ENCODE measurements at regions not wholly inside any gene's neighbourhood (a gene's known extent, or its start where the extent isn't known, plus 50 kb on each side); places are given as distances from the start of the nearest gene placed in this dataset.

DNA sequence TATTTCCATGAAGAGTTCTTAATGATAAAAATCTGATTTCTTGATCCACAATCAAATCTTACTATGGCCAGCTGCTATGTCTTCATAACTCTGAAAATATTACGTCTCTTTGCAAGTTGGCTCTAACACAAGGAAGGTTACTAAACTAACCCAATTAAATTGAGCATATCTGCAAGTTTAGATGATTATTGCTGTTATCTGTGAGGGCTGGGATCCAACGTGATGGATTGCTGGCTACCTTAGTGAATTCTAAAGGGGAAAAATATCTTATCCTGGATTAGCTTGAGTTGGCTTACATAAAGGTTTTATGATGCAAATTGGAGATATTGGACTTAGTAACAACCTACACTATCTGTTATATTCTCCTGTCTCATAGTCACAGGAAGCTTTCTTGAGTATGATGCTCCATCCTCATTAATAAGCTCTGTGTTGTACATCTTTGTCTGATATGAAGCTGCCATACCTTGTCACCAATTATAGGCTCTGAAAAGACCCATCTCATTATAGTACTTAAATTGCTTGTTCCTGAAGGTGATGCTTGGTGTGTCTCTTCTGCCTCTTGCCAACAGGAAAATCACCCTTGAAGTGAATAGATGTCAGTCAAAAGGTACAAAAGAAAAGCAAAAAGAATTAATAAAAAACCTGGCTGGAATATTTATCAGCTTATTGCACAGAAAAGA is 733.0 kb upstream of the MEF2C start:
- Histone ChIP-seq H3K27ac (ENCODE audit: low read depth, low read length) (no peak overlapping the region), H3K9ac (ENCODE audit: low read depth in 1 of 2, low read length in 2 of 2) (no peak overlapping the region), H3K36me3 (ENCODE audit: control insufficient read depth in 1 of 2, insufficient read depth in 2 of 2, low read length in 2 of 2) (no peaks in the 10 kb centered on the region), H3K27me3 (ENCODE audit: control insufficient read depth in 1 of 2, insufficient read depth in 2 of 2, low read length in 2 of 2) (no peaks in the 10 kb centered on the region), H3K4me1 (ENCODE audit: control insufficient read depth in 1 of 2, insufficient read depth in 2 of 2, low read length in 2 of 2) (no peaks in the 10 kb centered on the region), H3K4me3 (ENCODE audit: low read depth in 1 of 2, low read length in 2 of 2) (no peak overlapping the region), H3K9me3 (ENCODE audit: control insufficient read depth in 1 of 2, low read length in 2 of 2) (no peaks in the 10 kb centered on the region)

DNA sequence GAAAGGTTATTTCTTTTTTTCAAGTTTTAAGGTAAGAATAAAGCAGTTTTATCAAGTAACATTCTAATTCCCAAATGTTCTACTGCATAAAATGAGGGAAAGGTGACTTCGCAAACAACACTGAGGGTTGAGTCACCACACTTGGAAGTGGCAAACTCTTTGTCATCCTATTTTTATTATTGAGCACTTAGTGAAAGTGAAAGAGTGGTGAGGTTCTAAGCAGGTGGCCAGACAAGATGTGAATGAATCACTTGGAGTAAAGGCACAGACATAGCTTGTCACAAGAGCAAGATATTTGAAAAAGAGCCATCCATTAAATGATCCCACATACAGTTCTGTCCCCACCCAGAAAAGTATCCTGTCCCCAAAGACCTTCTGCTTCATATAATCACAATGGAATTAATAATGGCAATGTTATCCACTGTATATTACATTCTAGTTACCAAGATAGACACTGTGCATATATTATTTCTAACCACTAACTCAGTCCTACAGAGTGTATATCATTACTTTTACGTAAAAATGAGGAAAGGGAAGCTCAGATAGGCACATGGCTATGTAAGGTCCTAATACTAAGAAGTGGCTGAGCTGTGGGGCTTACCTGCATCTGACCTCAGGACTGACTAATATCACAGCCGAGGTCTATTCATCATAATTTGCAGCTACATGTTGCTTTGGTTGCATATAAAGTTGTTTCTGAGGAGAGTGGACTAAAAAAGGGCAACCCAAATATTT is 730.4 kb upstream of the MEF2C start:
- no peaks in the 10 kb centered on the region for H3K36me3 ChIP-seq (ENCODE audit: control insufficient read depth in 1 of 2, insufficient read depth in 2 of 2, low read length in 2 of 2)
- no peak overlapping the region for H3K27ac ChIP-seq (ENCODE audit: low read depth, low read length)
- H3K27me3 ChIP-seq (ENCODE audit: control insufficient read depth in 1 of 2, insufficient read depth in 2 of 2, low read length in 2 of 2): no peaks in the 10 kb centered on the region
- H3K9ac ChIP-seq (ENCODE audit: low read depth in 1 of 2, low read length in 2 of 2): no peak overlapping the region
- no peak overlapping the region for H3K4me3 ChIP-seq (ENCODE audit: low read depth in 1 of 2, low read length in 2 of 2)
- no peaks in the 10 kb centered on the region for H3K9me3 ChIP-seq (ENCODE audit: control insufficient read depth in 1 of 2, low read length in 2 of 2)
- H3K4me1 ChIP-seq (ENCODE audit: control insufficient read depth in 1 of 2, insufficient read depth in 2 of 2, low read length in 2 of 2): no peaks in the 10 kb centered on the region

DNA sequence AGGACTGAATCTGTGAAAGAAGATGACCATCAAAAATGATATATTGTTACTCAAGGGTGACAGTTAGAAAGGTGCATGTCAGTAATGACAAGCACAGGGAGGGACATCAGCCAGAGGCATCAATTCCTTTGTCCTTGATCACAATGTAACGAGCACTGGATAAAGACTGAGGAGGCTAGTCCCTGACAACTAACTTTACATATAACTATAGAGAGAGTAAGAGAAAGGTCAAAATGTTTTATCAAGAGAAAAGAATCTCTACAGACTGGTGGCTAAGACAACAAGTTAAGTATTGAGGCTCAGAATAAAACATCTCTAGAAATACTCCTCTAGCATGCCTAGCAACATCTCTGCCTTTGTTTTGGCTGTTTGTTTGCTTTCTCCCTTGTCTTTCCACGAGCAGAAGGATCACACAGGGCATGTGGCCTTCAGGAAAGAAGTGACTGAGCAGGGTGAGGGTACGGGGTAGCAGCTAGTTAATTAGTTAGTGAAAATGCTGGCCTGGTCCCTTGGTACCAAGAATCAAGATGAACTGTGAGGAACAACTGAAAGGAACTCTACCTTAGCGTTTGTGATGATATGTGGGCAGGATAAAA is 724.1 kb upstream of the MEF2C start:
- Histone ChIP-seq H3K4me3 (ENCODE audit: low read depth in 1 of 2, low read length in 2 of 2) (no peak overlapping the region), H3K27ac (ENCODE audit: low read depth, low read length) (no peak overlapping the region), H3K4me1 (ENCODE audit: control insufficient read depth in 1 of 2, insufficient read depth in 2 of 2, low read length in 2 of 2) (no peaks in the 10 kb centered on the region), H3K27me3 (ENCODE audit: control insufficient read depth in 1 of 2, insufficient read depth in 2 of 2, low read length in 2 of 2) (no peaks in the 10 kb centered on the region), H3K9ac (ENCODE audit: low read depth in 1 of 2, low read length in 2 of 2) (no peak overlapping the region), H3K9me3 (ENCODE audit: control insufficient read depth in 1 of 2, low read length in 2 of 2) (no peaks in the 10 kb centered on the region), H3K36me3 (ENCODE audit: control insufficient read depth in 1 of 2, insufficient read depth in 2 of 2, low read length in 2 of 2) (no peaks in the 10 kb centered on the region)

DNA sequence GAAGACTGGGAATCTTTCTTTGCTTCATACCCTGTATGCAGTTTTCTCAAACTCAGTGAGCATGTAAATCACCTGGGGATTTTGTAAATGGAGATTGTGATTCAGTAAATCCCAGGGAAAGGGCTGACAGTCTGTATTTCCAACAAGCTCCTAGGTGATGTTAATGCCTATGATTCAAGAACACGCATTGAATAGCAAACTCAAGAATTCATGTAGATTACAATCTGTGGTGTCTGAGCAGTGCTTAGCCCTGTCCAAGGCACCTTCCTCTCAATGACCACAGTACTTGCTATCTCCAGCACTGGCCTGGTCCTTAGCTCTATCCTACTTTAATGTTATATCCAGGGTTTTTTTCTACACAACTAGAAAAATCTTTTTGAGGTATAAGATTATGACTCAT is 721.4 kb upstream of the MEF2C start:
- no peaks in the 10 kb centered on the region for H3K4me1 ChIP-seq (ENCODE audit: control insufficient read depth in 1 of 2, insufficient read depth in 2 of 2, low read length in 2 of 2)
- H3K4me3 ChIP-seq (ENCODE audit: low read depth in 1 of 2, low read length in 2 of 2): no peak overlapping the region
- no peak overlapping the region for H3K27ac ChIP-seq (ENCODE audit: low read depth, low read length)
- H3K27me3 ChIP-seq (ENCODE audit: control insufficient read depth in 1 of 2, insufficient read depth in 2 of 2, low read length in 2 of 2): no peaks in the 10 kb centered on the region
- no peaks in the 10 kb centered on the region for H3K36me3 ChIP-seq (ENCODE audit: control insufficient read depth in 1 of 2, insufficient read depth in 2 of 2, low read length in 2 of 2)
- no peaks in the 10 kb centered on the region for H3K9me3 ChIP-seq (ENCODE audit: control insufficient read depth in 1 of 2, low read length in 2 of 2)
- no peak overlapping the region for H3K9ac ChIP-seq (ENCODE audit: low read depth in 1 of 2, low read length in 2 of 2)

DNA sequence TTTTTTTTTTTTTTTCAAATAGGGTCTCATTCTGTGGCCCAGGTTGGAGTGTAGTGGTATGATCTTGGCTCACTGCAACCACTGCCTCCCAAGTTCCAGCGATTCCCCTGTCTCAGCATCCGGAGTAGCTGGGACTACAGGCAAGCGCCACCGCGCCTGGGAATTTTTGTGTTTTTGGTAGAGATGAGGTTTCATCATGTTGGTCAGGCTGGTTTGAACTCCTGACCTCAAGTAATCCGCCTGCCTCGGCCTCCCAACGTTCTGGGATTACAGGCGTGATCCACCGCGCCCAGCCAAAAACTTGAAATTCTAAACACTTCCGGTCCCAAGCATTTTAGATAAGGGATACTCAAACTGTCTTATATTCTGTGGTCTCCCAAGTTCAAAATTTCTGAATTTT is 718.9 kb upstream of the MEF2C start:
- Histone ChIP-seq H3K4me3 (ENCODE audit: low read depth in 1 of 2, low read length in 2 of 2) (no peak overlapping the region), H3K36me3 (ENCODE audit: control insufficient read depth in 1 of 2, insufficient read depth in 2 of 2, low read length in 2 of 2) (no peaks in the 10 kb centered on the region), H3K4me1 (ENCODE audit: control insufficient read depth in 1 of 2, insufficient read depth in 2 of 2, low read length in 2 of 2) (no peaks in the 10 kb centered on the region), H3K9me3 (ENCODE audit: control insufficient read depth in 1 of 2, low read length in 2 of 2) (no peaks in the 10 kb centered on the region), H3K27ac (ENCODE audit: low read depth, low read length) (no peak overlapping the region), H3K27me3 (ENCODE audit: control insufficient read depth in 1 of 2, insufficient read depth in 2 of 2, low read length in 2 of 2) (no peaks in the 10 kb centered on the region), H3K9ac (ENCODE audit: low read depth in 1 of 2, low read length in 2 of 2) (no peak overlapping the region)

DNA sequence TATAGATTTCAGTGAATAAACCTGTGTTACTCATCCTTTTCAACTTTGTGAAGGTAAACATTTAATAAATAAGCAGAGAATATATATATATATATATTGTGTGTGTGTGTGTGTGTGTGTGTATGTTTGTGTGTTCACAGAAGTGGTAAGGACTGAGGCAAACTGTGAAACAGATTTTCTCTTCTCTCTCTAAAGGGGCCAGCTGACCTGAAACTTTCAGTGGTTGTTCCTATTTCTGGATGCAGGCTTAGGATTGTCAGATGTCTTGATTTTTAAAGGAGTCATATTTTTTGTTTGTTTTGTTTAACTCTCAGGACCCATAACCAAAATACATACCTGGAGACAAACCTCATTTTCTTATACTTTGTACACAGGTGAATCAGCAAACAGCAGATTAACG is 714.9 kb upstream of the MEF2C start:
- H3K9ac ChIP-seq (ENCODE audit: low read depth in 1 of 2, low read length in 2 of 2): no peak overlapping the region
- H3K27me3 ChIP-seq (ENCODE audit: control insufficient read depth in 1 of 2, insufficient read depth in 2 of 2, low read length in 2 of 2): no peaks in the 10 kb centered on the region

DNA sequence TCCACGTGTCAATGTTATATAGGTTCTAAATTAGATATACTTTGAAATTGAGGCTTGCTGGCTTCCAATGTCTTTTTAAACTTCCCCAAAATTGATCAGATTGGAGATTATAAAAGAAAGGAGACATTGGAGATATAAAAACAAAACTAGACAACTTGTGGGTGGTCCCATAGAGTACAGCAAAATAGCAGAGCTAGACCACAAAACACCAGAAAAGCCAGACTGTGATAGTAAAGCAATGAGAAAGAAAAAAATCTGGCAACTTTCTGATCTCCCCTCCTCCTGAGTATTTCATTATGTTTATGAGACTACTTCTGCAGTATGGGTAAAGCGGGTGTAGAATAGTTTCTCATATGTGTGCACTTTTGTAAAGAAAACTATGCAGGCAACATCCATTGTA is 713.8 kb upstream of the MEF2C start:
- no peaks in the 10 kb centered on the region for H3K36me3 ChIP-seq (ENCODE audit: control insufficient read depth in 1 of 2, insufficient read depth in 2 of 2, low read length in 2 of 2)
- H3K9ac ChIP-seq (ENCODE audit: low read depth in 1 of 2, low read length in 2 of 2): no peak overlapping the region
- H3K9me3 ChIP-seq (ENCODE audit: control insufficient read depth in 1 of 2, low read length in 2 of 2): no peaks in the 10 kb centered on the region
- no peaks in the 10 kb centered on the region for H3K27me3 ChIP-seq (ENCODE audit: control insufficient read depth in 1 of 2, insufficient read depth in 2 of 2, low read length in 2 of 2)
- H3K4me1 ChIP-seq (ENCODE audit: control insufficient read depth in 1 of 2, insufficient read depth in 2 of 2, low read length in 2 of 2): no peaks in the 10 kb centered on the region
- H3K27ac ChIP-seq (ENCODE audit: low read depth, low read length): no peak overlapping the region
- no peak overlapping the region for H3K4me3 ChIP-seq (ENCODE audit: low read depth in 1 of 2, low read length in 2 of 2)

More for the DNA sequence above, 714.9 kb upstream of the MEF2C start:
- no peaks in the 10 kb centered on the region for H3K4me1 ChIP-seq (ENCODE audit: control insufficient read depth in 1 of 2, insufficient read depth in 2 of 2, low read length in 2 of 2)
- no peaks in the 10 kb centered on the region for H3K36me3 ChIP-seq (ENCODE audit: control insufficient read depth in 1 of 2, insufficient read depth in 2 of 2, low read length in 2 of 2)
- H3K4me3 ChIP-seq (ENCODE audit: low read depth in 1 of 2, low read length in 2 of 2): no peak overlapping the region
- no peaks in the 10 kb centered on the region for H3K9me3 ChIP-seq (ENCODE audit: control insufficient read depth in 1 of 2, low read length in 2 of 2)
- H3K27ac ChIP-seq (ENCODE audit: low read depth, low read length): no peak overlapping the region

DNA sequence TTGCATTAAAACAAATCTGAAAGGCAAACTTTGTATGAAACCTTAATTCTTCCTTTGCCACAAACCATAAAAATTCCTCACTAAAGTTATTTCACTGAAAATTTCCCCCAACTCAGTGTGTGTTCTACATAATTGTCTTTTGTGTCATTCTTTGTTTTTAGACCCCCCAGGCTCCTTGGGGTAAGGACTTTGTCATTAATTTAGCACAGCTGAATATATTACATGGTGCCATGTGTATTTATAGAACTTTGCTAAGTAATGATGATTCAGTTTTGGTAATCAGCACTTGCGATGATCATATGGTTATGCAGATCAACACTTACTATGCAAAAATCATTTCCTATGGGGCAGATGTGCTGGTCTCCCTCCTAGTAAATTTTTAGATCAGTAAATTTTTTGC is 712.1 kb upstream of the MEF2C start:
- no peaks in the 10 kb centered on the region for H3K4me1 ChIP-seq (ENCODE audit: control insufficient read depth in 1 of 2, insufficient read depth in 2 of 2, low read length in 2 of 2)
- no peaks in the 10 kb centered on the region for H3K9me3 ChIP-seq (ENCODE audit: control insufficient read depth in 1 of 2, low read length in 2 of 2)
- no peaks in the 10 kb centered on the region for H3K36me3 ChIP-seq (ENCODE audit: control insufficient read depth in 1 of 2, insufficient read depth in 2 of 2, low read length in 2 of 2)
- H3K9ac ChIP-seq (ENCODE audit: low read depth in 1 of 2, low read length in 2 of 2): no peak overlapping the region
- no peaks in the 10 kb centered on the region for H3K27me3 ChIP-seq (ENCODE audit: control insufficient read depth in 1 of 2, insufficient read depth in 2 of 2, low read length in 2 of 2)
- H3K4me3 ChIP-seq (ENCODE audit: low read depth in 1 of 2, low read length in 2 of 2): no peak overlapping the region
- no peak overlapping the region for H3K27ac ChIP-seq (ENCODE audit: low read depth, low read length)

DNA sequence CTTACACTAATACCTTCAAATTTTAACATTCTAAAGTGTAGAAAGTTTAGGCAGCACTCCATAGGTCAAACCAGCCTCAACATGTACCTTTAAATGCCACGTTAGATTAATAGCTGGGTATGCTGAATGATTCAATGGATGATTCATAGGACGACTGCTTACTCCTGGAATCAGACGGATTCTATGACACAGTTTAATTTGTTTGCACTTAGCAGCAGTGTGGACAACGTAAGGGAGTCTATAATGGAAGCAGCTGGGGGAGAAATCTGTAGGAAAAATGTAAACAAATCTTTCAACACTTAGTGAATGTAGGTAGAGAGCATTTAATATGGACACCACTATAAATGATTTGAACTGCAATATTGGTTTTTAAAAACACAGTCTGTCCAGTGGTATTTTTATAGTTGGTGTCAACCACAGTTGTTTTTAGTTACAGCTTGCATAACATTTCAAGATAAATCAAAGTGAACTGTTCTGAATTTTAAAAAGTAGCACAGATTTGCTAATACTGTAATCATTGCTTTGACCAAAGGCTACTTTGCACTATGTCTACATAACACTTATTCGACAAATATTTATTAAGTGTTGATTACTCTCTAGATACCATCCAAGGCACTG is 701.5 kb upstream of the MEF2C start:
- Histone ChIP-seq H3K27ac (ENCODE audit: low read depth, low read length) (no peak overlapping the region), H3K9me3 (ENCODE audit: control insufficient read depth in 1 of 2, low read length in 2 of 2) (no peaks in the 10 kb centered on the region), H3K9ac (ENCODE audit: low read depth in 1 of 2, low read length in 2 of 2) (no peak overlapping the region), H3K27me3 (ENCODE audit: control insufficient read depth in 1 of 2, insufficient read depth in 2 of 2, low read length in 2 of 2) (no peaks in the 10 kb centered on the region), H3K36me3 (ENCODE audit: control insufficient read depth in 1 of 2, insufficient read depth in 2 of 2, low read length in 2 of 2) (no peaks in the 10 kb centered on the region), H3K4me1 (ENCODE audit: control insufficient read depth in 1 of 2, insufficient read depth in 2 of 2, low read length in 2 of 2) (no peaks in the 10 kb centered on the region), H3K4me3 (ENCODE audit: low read depth in 1 of 2, low read length in 2 of 2) (no peak overlapping the region)

DNA sequence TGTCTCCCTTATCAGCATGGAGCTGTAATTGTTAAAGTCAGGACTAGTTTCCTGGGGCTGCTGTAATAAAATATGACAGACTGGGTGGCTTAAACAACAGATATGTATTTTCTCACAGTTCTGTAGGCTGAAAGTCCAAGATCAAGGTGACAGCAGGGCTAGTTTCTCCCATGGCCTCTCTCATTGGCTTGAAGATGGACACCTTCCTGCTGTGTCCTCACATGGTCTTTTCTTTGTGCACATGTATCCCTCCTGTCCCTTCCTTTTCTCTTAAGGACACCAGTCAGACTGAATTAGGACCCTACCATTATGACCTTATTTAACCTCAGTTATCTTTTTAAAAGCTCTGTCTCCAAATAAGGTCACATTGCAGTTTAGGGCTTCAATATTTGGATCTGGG is 700.5 kb upstream of the MEF2C start:
- no peaks in the 10 kb centered on the region for H3K4me1 ChIP-seq (ENCODE audit: control insufficient read depth in 1 of 2, insufficient read depth in 2 of 2, low read length in 2 of 2)
- no peak overlapping the region for H3K4me3 ChIP-seq (ENCODE audit: low read depth in 1 of 2, low read length in 2 of 2)
- no peaks in the 10 kb centered on the region for H3K36me3 ChIP-seq (ENCODE audit: control insufficient read depth in 1 of 2, insufficient read depth in 2 of 2, low read length in 2 of 2)
- H3K9ac ChIP-seq (ENCODE audit: low read depth in 1 of 2, low read length in 2 of 2): no peak overlapping the region
- no peaks in the 10 kb centered on the region for H3K27me3 ChIP-seq (ENCODE audit: control insufficient read depth in 1 of 2, insufficient read depth in 2 of 2, low read length in 2 of 2)
- H3K9me3 ChIP-seq (ENCODE audit: control insufficient read depth in 1 of 2, low read length in 2 of 2): no peaks in the 10 kb centered on the region
- H3K27ac ChIP-seq (ENCODE audit: low read depth, low read length): no peak overlapping the region
